Loucy (cell line): ENCODE measurements at regions not wholly inside any gene's neighbourhood (a gene's known extent, or its start where the extent isn't known, plus 50 kb on each side); places are given as distances from the start of the nearest gene placed in this dataset.

ENCODE experiments used
- EZH2phosphoT487 ChIP-seq: fragments of 200-600 bp; IDR thresholded peaks from 2 replicates; pipeline ENCODE4 v1.6.1; 2018; ENCODE audit warnings: antibody characterized with exemption, mild to moderate bottlenecking, moderate library complexity, borderline replicate concordance
- TF ChIP-seq, protein P1 (sequence below): fragments of 200-600 bp; sonication (generic); conservative IDR thresholded peaks from 2 replicates; pipeline ENCODE4 v1.5.1; 2014; ENCODE audit warnings: mild to moderate bottlenecking, antibody characterized with exemption, low read length

DNA sequence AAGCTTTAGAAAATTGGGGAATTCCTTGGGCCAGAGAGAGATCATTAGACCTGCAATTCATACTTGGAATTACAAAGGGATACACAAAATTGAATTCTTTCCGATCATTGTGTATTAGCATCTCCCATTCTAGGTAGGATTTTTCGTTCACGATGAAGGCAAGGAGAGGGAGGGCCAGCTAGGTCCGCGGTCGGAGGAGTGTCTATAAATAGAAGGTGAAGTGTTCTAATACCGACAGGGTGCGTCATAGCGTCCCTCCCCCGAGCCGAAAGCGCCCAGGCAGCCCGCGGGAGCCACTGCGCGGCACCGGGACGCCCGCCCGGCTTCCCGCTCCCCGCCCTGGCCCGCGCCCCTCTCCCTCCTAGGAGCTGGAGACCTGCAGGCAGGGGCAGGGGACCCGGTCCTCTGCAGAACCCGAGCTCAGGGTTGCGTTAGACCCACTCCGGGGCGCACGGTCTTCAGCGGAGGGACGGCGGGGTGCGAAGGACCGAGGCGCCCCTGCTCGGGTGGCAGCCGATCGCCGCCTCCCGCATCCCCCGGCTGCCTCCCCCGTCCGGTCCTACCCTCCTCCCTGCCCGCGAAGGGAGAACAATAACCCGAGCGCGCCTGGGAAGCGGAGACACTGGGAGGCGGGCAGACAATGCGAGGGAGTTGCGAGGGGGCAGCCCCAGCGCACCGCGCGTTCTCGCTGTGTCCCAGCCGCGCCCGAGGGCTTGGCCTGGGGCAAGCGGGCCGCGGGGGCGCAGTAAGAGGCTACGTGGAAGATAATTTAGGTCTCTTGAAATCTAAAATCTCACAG, 114.2 kb upstream of the SERTAD2 start:
- TF ChIP-seq, protein P1, sequence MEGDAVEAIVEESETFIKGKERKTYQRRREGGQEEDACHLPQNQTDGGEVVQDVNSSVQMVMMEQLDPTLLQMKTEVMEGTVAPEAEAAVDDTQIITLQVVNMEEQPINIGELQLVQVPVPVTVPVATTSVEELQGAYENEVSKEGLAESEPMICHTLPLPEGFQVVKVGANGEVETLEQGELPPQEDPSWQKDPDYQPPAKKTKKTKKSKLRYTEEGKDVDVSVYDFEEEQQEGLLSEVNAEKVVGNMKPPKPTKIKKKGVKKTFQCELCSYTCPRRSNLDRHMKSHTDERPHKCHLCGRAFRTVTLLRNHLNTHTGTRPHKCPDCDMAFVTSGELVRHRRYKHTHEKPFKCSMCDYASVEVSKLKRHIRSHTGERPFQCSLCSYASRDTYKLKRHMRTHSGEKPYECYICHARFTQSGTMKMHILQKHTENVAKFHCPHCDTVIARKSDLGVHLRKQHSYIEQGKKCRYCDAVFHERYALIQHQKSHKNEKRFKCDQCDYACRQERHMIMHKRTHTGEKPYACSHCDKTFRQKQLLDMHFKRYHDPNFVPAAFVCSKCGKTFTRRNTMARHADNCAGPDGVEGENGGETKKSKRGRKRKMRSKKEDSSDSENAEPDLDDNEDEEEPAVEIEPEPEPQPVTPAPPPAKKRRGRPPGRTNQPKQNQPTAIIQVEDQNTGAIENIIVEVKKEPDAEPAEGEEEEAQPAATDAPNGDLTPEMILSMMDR, result peak; percentile 16; the same call in 1 of the 2 replicates
- no peak for TF ChIP-seq EZH2phosphoT487
